SKM-1 (cell line): ENCODE measurements at regions not wholly inside any gene's neighbourhood (a gene's known extent, or its start where the extent isn't known, plus 50 kb on each side); places are given as distances from the start of the nearest gene placed in this dataset.
"Not testable (repeated sequence)": the region's sequence is repeated elsewhere in the genome, so short reads cannot be mapped to it uniquely, and the experiment has no call there.

Source experiments
- DNase-seq: peaks from one replicate; lab custom pipeline; 2025; ENCODE audit not compliant: unreplicated experiment; lab: John Stamatoyannopoulos, UW

DNA sequence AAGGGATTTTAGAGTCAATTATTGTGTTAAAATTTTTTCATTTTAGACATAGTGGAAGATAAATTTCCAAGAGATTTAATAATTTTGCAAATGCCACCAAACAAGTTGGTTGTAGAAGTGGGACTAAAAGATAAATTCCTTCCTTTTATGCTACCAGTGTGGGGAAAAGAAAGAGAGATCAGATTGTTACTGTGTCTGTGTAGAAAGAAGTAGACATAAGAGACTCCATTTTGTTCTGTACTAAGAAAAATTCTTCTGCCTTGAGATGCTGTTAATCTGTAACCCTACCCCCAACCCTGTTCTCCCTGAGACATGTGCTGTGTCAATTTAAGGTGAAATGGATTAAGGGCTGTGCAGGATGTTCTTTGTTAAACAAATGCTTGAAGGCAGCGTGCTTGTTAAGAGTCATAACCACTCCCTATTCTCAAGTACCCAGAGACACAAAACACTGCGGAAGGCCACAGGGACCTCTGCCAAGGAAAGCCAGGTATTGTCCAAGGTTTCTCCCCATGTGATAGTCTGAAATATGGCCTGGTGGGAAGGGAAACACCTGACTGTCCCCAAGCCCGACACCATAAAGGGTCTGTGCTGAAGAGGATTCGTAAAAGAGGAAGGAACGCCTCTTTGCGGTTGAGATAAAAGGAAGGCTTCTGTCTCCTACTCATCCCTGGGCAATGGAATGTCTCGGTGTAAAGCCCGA, 117.0 kb downstream of the CEP44 start:
- DNase-seq = not testable (repeated sequence)

GRCh38 chr4:174398728-174399127, 115.0 kb downstream of the CEP44 start:
- no peak for DNase-seq

DNA sequence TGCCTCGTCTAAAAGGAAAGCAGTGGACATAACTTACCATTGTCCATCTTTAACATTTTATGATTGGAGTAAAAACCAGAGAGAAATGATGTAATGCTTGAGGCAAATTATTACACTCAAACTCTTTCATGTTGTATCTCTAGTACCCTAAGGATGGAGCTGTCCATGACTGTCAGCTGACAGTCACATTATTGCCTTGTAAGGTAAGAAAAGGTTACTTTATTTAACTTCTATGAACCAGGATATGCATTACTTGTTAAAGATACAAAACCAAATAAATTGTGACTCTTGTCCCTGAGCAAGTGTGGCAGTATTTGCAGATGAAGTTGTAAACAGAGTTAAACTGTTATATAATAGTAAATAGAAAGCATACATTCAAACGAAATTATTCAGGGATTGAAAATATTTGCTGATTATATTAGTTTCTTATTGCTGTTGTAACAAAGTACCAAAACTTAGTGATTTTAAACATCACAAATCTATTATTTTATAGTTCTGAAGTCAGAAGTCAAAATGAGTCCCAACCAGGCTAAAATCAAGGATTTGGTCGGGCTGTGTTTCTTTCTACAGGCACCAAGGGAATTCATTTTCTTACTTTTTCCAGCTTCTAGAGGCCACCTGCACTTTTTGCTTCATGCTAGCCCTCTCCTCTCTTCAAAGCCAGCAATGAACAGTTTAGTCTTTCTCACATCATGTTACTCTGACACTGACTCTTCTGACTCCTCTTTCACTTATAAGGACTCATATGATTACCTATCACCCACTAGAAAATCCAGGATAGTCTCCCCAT, 113.8 kb downstream of the CEP44 start:
- DNase-seq = no peak

GRCh38 chr4:174396599-174397110, 112.9 kb downstream of the CEP44 start:
- no peak for DNase-seq

DNA sequence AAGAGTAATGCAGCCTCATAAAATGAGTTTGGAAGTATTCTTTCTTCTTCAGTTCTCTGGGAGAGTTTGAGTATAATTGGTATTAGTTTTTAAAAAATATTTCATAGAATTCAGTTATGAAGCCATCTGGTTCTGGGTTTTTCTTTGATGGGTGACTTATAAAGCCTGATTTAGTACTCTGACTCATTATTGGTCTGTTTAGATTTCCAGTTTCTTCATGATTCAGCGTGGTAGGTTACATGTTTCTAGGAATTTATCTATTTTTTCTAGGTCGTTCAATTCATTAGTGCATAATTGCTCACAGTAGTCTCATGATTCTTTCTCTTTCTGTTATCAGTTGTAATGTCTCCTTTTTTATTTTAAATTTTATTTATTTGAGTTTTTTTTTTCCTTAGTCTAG, 111.2 kb downstream of the CEP44 start:
- DNase-seq = no peak

DNA sequence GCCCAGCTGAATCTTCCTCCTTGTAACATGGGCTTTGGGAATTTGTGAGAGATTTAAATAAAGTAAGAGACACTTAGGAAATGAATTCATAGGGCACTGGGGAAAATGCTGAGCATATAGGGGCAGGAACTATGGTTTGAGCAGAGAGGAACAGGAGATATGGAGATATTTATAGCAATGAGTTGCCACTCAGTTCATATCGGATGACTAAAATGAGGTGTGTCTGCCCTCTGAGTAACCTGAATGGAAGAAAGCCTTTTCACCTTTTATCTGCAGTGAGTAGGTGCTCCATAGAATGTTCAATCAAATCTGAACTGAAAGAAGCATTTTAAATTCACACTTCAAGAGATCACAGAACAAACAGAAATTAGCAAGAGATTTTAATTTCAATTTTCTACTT, 105.7 kb downstream of the CEP44 start:
- no peak for DNase-seq

DNA sequence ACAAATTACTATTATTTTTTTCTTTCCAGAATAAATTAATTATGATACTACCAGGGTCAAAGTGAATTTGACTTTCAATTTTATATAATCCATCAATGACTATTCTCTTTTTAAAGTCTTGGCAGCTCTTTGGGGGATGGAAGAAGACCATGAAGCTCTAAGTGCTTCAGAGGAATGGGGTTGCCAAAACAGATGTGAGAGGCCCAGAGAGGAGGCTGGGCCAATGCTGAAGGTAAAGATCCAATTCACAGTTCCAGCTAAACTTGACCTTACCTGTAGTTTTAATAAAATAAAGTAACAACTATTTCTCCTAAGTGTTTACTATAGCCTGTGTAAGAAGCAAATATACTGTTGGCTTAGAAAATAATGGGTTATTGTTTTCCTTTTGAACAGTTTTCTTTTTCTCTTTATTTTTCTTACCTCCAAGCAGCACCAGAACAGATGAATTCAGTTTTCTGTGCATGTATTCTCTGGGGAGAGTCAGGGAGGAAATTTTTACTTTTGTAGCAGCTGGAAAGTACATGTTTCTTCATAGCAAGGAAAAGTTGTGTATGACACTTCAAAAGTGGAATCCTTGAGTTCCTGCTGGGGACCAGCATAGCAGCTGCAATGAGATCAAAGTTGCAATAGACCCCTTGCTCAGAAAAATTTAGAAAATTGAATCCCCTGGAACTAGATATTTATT, 104.9 kb downstream of the CEP44 start:
- no peak for DNase-seq

DNA sequence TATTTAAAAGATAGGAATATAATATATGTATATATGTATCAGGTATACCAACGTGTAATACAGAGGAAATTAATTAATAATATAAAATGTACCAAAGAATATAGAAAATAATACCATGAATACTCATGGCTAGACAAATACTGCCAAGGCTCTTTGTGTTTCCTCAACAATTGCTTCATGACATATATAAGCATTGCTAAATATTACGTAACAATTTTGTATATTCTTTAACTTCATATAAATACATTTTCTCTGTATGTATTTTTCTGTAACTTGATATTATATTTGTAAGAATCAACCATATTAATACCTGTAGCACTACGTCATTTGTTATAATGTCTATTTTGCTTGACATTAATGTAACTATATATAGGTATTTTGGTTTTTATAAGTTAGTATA, 104.0 kb downstream of the CEP44 start:
- DNase-seq = no peak

GRCh38 chr4:174387143-174387542, 103.4 kb downstream of the CEP44 start:
- DNase-seq = no peak

GRCh38 chr4:174383783-174384182, 100.1 kb downstream of the CEP44 start:
- no peak for DNase-seq

- DNase-seq = not testable (repeated sequence)
Observed at GRCh38 chr4:174382938-174383605, 99.4 kb downstream of the CEP44 start.
